Body of pancreas (tissue), 4 donors: ENCODE measurements at regions not wholly inside any gene's neighbourhood (a gene's known extent, or its start where the extent isn't known, plus 50 kb on each side); places are given as distances from the start of the nearest gene placed in this dataset.

ENCODE experiments used
- ATAC-seq: fragments of 150-250 bp; one replicate; pipeline ENCODE4 v1.9.1; 2016
- DNase-seq, 4 donors: peaks; one replicate each; pipeline ENCODE4 v3.0.0-alpha.2; 2019
- H3K27ac ChIP-seq, 4 donors: fragments of 200-600 bp; sonication (generic); 1 replicate in 3 of 4; 2 replicates in 1 of 4; pipeline versions ENCODE4 v1.5.1 to v1.6.1; 2016 to 2019; ENCODE audit warnings: mild to moderate bottlenecking in 1 of 4, mixed read lengths in 1 of 4, moderate library complexity in 1 of 4
- H3K27me3 ChIP-seq, 2 donors: fragments of 200-600 bp; sonication (generic); one replicate each; pipeline ENCODE4 v1.6.0; 2016; ENCODE audit warnings: mild to moderate bottlenecking in 1 of 2
- H3K36me3 ChIP-seq, 2 donors: fragments of 200-600 bp; sonication (generic); replicated peaks in 1 of 2; 2 replicates each; pipeline ENCODE4 v1.5.1; 2016; ENCODE audit warnings: low read depth in 2 of 2; ENCODE audit not compliant: insufficient read depth in 1 of 2
- H3K4me1 ChIP-seq: fragments of 200-600 bp; sonication (generic); one replicate; pipeline ENCODE4 v1.6.0; 2016
- H3K4me3 ChIP-seq, 2 donors: fragments of 200-600 bp; sonication (generic); 1 replicate in 1 of 2; 2 replicates in 1 of 2; pipeline ENCODE4 v1.5.1; 2016 to 2019
- H3K9me3 ChIP-seq, 3 donors: fragments of 200-600 bp; sonication (generic); 1 replicate in 2 of 3; 2 replicates in 1 of 3; pipeline ENCODE4 v1.5.1; 2016
- POLR2A ChIP-seq, 3 donors: fragments of 450-650 bp; IDR thresholded peaks; one replicate each; pipeline ENCODE4 v1.6.1; 2016; ENCODE audit warnings: antibody characterized with exemption in 3 of 3, mild to moderate bottlenecking in 2 of 3
- WGBS, 2 donors: methylation state at CpG; one replicate each; pipeline ENCODE4 v1.1.5; 2017; 5-methylcytosine and 5-hydroxymethylcytosine counted together
- intact Hi-C: fragments of 100-400 bp; cut with DNase I; formaldehyde crosslinking; loops from one replicate; pipeline ENCODE4 v1.15.1; 2023
- TF ChIP-seq, protein P1 (sequence below), 7 experiments: fragments of 450-650 bp in 4 of 7; fragments of 200-600 bp in 3 of 7; sonication (generic) in 3 of 7; IDR thresholded peaks; one replicate each; pipeline ENCODE4 v1.5.1; 2016 to 2019; ENCODE audit warnings: antibody characterized with exemption in 7 of 7

DNA sequence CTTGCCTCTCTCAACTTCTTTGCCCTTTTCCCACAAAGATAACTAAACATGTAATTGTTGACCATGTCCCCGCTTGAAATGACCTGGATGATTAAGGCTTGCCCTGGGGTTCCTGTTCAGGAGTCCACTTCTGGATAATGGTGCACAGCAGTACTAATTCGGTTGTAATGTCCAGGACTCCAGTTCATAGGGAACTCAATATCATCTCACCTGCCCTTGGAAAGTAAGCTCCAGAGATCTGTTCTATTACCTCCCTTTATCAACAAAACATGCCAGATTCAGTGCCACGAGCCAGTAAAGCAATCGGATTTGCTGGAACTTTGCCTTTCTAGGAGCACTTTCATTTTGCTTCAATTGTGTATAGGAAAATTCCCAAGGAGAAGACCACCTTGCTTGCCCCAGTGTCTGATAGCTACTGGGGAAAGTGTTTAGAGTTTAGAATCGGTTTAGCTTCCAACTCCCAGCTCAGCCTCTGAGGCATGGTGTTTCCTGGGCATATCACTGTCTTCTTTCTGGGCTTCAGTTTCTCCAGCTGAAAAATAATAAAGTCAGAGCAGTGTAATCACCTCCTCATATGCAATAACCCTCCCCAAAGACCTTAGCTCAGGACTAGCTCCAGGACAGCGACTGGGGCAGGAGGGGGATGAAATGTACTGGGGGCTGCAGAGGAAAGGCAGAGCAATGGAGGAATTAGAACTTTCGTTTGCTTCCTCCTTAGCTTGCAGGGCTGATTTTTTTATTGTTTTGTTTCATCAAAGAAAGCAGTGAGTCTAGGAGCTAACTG is 162.6 kb upstream of the CYRIA start:
- no peak overlapping the region for H3K4me3 ChIP-seq
- H3K27me3 ChIP-seq = no peaks in the 10 kb centered on the region
- H3K9me3 ChIP-seq = no peaks in the 10 kb centered on the region
- DNase-seq = no peak
- H3K4me1 ChIP-seq = peaks cover 9% of the 10 kb centered on the region
- H3K27ac ChIP-seq = no peak overlapping the region
- no peaks in the 10 kb centered on the region for H3K36me3 ChIP-seq
- WGBS, 2 donors = 37 to 42% methylated on average over 7 of the region's 7 CpGs
- no peak for ATAC-seq
- intact Hi-C loops = no loop called here
- TF ChIP-seq, protein P1, sequence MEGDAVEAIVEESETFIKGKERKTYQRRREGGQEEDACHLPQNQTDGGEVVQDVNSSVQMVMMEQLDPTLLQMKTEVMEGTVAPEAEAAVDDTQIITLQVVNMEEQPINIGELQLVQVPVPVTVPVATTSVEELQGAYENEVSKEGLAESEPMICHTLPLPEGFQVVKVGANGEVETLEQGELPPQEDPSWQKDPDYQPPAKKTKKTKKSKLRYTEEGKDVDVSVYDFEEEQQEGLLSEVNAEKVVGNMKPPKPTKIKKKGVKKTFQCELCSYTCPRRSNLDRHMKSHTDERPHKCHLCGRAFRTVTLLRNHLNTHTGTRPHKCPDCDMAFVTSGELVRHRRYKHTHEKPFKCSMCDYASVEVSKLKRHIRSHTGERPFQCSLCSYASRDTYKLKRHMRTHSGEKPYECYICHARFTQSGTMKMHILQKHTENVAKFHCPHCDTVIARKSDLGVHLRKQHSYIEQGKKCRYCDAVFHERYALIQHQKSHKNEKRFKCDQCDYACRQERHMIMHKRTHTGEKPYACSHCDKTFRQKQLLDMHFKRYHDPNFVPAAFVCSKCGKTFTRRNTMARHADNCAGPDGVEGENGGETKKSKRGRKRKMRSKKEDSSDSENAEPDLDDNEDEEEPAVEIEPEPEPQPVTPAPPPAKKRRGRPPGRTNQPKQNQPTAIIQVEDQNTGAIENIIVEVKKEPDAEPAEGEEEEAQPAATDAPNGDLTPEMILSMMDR (IDR thresholded peaks at IDR 0.05) = no peak
- TF ChIP-seq POLR2A (IDR thresholded peaks at IDR 0.05) = no peak

DNA sequence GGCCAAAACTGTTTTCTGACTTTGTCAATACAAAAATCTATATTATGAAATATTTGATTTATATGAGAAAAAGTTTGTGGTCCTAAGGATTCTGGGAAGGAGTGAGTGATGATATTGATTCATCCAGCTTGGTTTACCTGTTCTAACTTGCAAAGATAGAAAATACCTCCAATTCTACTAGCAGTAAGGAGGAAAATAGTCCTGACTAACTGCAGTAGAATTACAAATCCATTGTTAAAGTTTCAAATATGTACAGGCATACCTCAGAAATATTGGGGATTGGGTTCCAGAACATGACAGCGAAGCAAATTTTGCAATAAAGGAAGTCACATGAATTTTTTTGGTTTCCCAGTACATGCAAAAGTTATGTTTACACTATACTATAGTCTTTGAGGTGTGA is 158.8 kb upstream of the CYRIA start:
- ATAC-seq = no peak
- Histone ChIP-seq H3K9me3 (no peaks in the 10 kb centered on the region), H3K27me3 (no peaks in the 10 kb centered on the region), H3K4me1 (peaks cover 9% of the 10 kb centered on the region), H3K4me3 (no peak overlapping the region), H3K36me3 (no peaks in the 10 kb centered on the region), H3K27ac (no peak overlapping the region)
- no peak for DNase-seq
- 56 to 86% methylated on average over 1 of the region's 1 CpG for WGBS, 2 donors
- TF ChIP-seq POLR2A (IDR thresholded peaks at IDR 0.05) = no peak
- TF ChIP-seq, protein P1 (IDR thresholded peaks at IDR 0.05) = no peak
- intact Hi-C loops = no loop called here

DNA sequence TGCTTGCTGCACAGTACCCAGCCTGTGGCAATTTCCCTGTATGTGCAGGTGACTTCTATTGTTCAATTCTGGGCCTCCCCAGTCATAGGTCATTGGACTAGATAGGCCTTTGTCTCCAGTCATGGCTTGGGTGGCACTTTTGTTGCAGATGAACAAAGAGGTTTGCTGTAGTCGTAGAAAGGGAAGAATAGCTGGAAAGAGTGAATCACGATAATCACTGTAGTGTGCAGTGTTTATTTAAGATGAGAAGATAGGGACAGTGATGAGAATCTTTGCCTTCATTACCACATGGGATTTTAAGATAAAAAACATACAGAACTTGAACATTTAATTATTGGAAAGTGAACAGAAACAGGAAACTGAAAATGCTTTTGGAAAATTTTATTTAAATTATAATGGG is 156.1 kb upstream of the CYRIA start:
- TF ChIP-seq, protein P1 (IDR thresholded peaks at IDR 0.05) = no peak
- TF ChIP-seq POLR2A (IDR thresholded peaks at IDR 0.05) = no peak
- 74 to 79% methylated on average over 2 of the region's 2 CpGs for WGBS, 2 donors
- Histone ChIP-seq H3K4me3 (no peak overlapping the region), H3K27me3 (no peaks in the 10 kb centered on the region), H3K9me3 (no peaks in the 10 kb centered on the region), H3K27ac (no peak overlapping the region), H3K4me1 (no peaks in the 10 kb centered on the region), H3K36me3 (no peaks in the 10 kb centered on the region)
- DNase-seq (no peak), ATAC-seq (no peak)
- intact Hi-C loops = no loop called here

DNA sequence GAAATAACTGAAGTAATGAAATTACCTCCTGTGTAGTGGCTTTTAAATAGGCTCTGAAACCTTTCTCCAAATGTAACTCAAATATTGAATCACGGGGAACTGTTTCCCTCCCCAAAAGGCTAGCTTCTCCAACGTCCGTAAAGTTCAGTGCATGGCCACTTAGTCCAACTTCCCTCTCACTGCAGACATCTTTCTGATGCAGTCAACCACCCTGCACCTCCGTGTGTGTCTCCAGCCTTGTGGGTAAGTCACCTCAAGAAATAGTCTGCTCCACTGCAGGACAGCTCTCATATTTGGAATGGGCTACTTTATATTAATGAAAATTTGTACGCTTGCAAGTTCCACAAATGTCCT is 152.5 kb upstream of the CYRIA start:
- intact Hi-C loops = no loop called here
- ATAC-seq = no peak
- H3K27ac ChIP-seq = no peak overlapping the region
- no peaks in the 10 kb centered on the region for H3K9me3 ChIP-seq
- no peaks in the 10 kb centered on the region for H3K27me3 ChIP-seq
- H3K4me1 ChIP-seq = no peaks in the 10 kb centered on the region
- H3K4me3 ChIP-seq = no peak overlapping the region
- 57 to 62% methylated on average over 5 of the region's 5 CpGs for WGBS, 2 donors
- no peaks in the 10 kb centered on the region for H3K36me3 ChIP-seq
- TF ChIP-seq, protein P1 (IDR thresholded peaks at IDR 0.05) = no peak
- TF ChIP-seq POLR2A (IDR thresholded peaks at IDR 0.05) = no peak
- no peak for DNase-seq
